Stimulated activated CD4-positive, alpha-beta T cell treated with anti-CD3 and anti-CD28 coated beads, Interleukin-1b, Interleukin-23, amount 100 ng/mL, for 24 hours (primary cell): ENCODE measurements at regions not wholly inside any gene's neighbourhood (a gene's known extent, or its start where the extent isn't known, plus 50 kb on each side); places are given as distances from the start of the nearest gene placed in this dataset.

Experiments
- DNase-seq, 4 experiments: peaks; one replicate each; pipeline ENCODE4 v3.0.0-alpha.2; 2020; ENCODE audit warnings: low read depth in 4 of 4, low spot score in 1 of 4

GRCh38 chr7:46421441-46422230 lies 500.6 kb upstream of the IGFBP3 start:
- DNase-seq = no peak

DNA sequence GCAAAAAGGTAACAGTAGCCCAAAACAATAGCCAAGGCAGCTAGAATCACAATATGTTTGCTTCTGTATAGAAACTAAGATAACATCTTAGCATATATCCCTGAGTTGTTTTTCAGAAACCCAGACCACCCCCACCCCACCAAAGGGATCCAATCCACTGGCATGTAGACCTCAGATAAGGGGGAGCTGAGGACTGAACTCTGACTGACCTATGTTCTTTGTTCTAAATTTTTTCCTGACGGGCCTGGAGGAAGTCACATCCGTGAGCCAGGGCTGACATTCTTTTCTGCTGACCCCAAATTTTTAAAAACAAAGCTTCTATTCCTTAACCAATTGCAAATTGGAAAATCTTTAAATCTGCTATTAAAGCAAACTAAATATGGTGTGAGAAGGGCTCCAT lies 493.9 kb upstream of the IGFBP3 start:
- DNase-seq = no peak

DNA sequence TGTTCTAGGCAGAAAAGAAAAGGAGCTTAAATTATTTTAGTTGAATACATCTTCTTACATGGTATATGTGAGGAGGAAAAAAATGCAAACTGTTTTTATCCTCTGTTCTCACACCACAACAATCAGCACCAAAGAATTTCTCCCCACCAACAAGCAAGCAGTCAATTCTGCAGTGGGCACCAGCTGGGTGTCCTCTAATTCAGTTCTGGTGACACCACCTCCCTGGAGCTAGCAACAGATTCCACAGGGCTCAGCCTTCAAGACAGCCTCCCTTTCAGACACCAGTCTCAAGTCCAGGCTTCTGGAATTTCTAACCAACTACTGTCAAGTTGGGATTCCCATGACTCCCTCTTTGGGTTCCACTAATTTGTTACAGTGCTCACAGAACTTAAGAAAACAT lies 490.2 kb upstream of the IGFBP3 start:
- no peak for DNase-seq

GRCh38 chr7:46407125-46407524 lies 486.1 kb upstream of the IGFBP3 start:
- DNase-seq = no peak

GRCh38 chr7:46397591-46397990 lies 476.5 kb upstream of the IGFBP3 start:
- DNase-seq = no peak

GRCh38 chr7:46396481-46396880 lies 475.4 kb upstream of the IGFBP3 start:
- DNase-seq = no peak

- no peak for DNase-seq
Observed at GRCh38 chr7:46393142-46393541, 472.1 kb upstream of the IGFBP3 start.

- DNase-seq = no peak
Observed at GRCh38 chr7:46391231-46392201, 470.4 kb upstream of the IGFBP3 start.

- no peak for DNase-seq
Observed at GRCh38 chr7:46390042-46390441, 469.0 kb upstream of the IGFBP3 start.

- DNase-seq = no peak
Observed at GRCh38 chr7:46389146-46389545, 468.1 kb upstream of the IGFBP3 start.

DNA sequence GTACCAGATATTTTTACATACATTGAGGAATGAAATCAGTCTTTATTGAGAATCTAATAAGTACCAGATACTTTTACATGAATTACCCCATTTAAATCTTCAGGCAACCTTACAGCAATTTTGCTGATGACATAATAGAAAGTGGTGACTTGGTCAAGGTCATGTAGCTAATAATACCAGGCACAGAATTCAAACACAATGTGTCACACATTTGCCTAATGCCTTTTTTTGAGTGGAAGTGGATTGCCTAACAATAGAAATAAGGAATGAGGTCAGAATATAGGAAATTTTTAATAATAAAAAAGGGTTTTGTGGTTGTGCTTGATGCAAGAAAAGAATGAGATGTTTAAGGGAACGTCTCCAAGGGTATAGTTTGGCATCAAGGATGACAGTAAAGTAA lies 466.6 kb upstream of the IGFBP3 start:
- no peak for DNase-seq

- no peak for DNase-seq
Observed at GRCh38 chr7:46386428-46387399, 465.6 kb upstream of the IGFBP3 start.

- DNase-seq = no peak
Observed at GRCh38 chr7:46385662-46386309, 464.7 kb upstream of the IGFBP3 start.

DNA sequence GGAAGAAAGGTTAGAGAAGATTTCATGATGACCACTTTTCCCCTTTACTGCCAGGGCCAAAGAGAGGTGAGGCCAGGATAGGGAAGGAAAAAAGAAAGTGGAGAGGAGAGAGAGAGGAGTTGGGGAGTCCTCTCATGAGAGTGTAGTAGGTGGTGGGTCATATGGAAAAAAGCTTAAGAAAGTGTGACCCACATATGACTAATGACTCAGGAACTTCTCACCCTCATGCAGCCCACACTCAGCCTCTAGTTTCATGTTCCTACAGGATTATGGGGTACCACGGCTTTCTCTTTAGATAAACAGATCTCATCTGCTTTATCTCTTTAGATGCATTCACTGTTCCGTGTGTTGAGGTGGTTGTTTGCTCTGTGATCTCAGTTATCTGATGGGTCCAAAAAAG lies 462.5 kb upstream of the IGFBP3 start:
- no peak for DNase-seq

DNA sequence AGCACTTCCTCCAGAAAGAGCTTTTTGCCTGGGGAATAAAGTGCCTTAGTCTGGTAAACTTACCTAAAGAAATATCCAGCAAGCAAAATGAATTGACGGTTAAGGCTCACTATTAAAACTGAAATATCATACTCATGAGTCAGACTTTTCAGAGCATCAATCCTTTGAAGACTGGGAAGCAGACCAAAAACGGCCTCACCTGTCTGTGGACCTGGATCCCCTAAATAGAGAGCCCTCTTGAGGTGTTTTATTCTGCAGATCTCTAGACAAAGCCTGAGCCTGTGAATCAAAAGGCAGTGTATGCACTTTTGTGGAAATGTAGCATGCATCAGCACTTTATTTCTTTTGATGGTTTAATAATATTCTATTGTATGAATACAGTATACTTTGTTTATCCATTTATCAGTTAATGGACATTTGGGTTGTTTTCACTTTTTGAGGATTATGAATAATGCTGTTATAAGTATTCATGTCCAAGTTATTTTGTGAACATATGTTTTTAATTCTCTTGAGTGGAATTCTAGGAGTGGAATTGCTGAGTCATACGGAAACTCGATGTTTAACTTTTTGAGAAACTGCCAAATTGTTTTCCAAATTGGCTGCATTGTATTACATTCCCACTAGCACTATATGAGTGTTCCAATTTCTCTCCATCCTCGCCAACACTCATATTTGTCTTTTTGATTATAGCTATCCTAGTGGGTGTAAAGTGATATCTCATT lies 449.0 kb upstream of the IGFBP3 start:
- no peak for DNase-seq

- no peak for DNase-seq
Observed at GRCh38 chr7:46368871-46369270, 447.8 kb upstream of the IGFBP3 start.

DNA sequence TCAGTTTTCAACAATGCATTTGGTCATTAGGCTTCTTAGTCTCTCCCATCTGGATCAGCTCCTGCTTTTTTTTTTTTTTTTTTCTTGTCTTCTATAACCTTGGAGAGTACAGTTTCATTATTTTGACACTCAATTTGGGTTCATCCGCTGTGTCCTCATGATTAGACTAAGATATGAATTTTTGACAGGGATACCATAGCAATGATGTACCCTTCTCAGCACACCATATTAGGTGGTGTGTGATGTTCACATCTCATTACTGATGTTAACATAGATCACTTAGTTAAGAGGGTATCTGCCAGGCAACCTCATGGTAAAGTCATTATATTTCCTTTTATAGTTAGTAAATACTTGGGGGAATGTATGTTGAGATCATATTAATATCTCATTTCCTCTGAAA lies 445.5 kb upstream of the IGFBP3 start:
- DNase-seq = no peak

DNA sequence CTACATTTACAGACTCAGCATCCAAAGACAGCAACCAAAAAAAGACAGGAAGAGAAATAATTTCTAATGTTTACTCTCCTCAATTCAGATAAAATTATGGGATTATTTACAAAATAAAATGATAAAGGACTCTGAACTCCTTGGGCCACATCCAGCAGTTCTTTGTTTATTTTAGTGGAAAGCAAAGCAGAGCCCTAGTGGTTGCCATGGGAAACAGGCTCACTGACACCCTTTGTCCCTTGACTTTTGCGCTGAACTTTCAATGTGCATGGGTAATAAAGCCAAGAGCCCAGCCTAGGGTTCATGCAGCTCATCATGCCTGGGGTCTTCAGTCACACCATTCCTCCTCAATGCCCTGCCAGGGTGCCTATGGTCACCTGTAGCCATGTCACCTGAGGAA lies 442.6 kb upstream of the IGFBP3 start:
- no peak for DNase-seq

DNA sequence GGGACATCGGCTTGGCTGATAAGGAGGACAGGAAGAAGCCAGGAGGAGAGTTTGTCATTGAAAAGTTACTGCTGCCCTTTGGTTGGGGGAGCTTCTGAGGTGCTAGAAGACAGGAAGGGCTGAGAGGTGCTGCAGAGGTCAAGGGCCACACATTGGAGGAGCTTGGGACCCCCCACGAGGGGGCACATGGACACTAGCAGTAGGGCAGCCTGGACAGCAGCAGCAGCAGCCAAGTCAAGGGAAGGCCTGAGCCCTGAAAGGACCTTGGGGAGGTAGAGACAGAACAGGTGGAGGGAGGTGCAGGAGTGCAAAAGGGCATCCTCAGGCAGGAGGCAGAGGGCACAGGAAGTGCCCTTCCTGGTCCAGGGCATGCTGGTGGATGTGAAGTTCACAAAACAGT lies 439.7 kb upstream of the IGFBP3 start:
- no peak for DNase-seq

- no peak for DNase-seq
Observed at GRCh38 chr7:46360296-46360695, 439.2 kb upstream of the IGFBP3 start.
